HCT116 (cell line): ENCODE measurements at regions not wholly inside any gene's neighbourhood (a gene's known extent, or its start where the extent isn't known, plus 50 kb on each side); places are given as distances from the start of the nearest gene placed in this dataset.

Source experiments
- ATAC-seq: fragments of 200-7000 bp; cut with Tn5 transposase; 2 replicates; pipeline ENCODE4 v1.9.1; 2020; ENCODE audit warnings: mild to moderate bottlenecking, moderate library complexity
- BruUV-seq: library from RNA; stranded (reverse); fragments of 400-500 nt; replicated peaks from 2 replicates; lab custom pipeline; 2021; lab: Mats Ljungman, UMichigan
- CTCF ChIA-PET: fragments of 300-600 bp; sonication (Branson Sonifier 250); formaldehyde crosslinking; loops from one replicate; lab custom pipeline; 2021; ENCODE audit warnings: antibody characterized with exemption; lab: Charles Lee
- POLR2A ChIA-PET: fragments of 300-600, 350-600 bp; sonication (Branson Sonifier 250); formaldehyde crosslinking; loops from one replicate; lab custom pipeline; 2021; ENCODE audit warnings: antibody characterized with exemption; lab: Charles Lee
- RAD21 ChIA-PET, 2 experiments: fragments of 300-600 bp; sonication (Branson Sonifier 250); formaldehyde crosslinking; loops; one replicate each; lab custom pipeline; 2023; ENCODE audit warnings: low total read pairs in 2 of 2; ENCODE audit not compliant: uncharacterized antibody in 2 of 2, unreplicated experiment in 2 of 2, low non-redundant PET in 1 of 2; lab: Charles Lee
- DNase-seq: peaks from one replicate; pipeline ENCODE4 v3.0.0-alpha.2; 2010; ENCODE audit warnings: low read depth, low spot score
- H2AFZ ChIP-seq: fragments of 200-600 bp; shearing (Covaris generic), sonication (generic); 2 replicates; pipeline ENCODE4 v1.6.1; 2017; ENCODE audit warnings: low read depth, mixed run types, mixed read lengths, antibody characterized with exemption, low read length; ENCODE audit not compliant: poor library complexity, severe bottlenecking
- H3K27ac ChIP-seq: 2 replicates; pipeline ENCODE4 v1.5.1; 2012; ENCODE audit warnings: low read depth, low read length
- H3K27me3 ChIP-seq: fragments of 200-600 bp; sonication (generic); 2 replicates; pipeline ENCODE4 v1.6.1; 2016; ENCODE audit warnings: mixed run types, low read length, mixed read lengths; ENCODE audit not compliant: insufficient read depth
- H3K36me3 ChIP-seq, 2 experiments: fragments of 200-500 bp in 1 of 2; fragments of 200-600 bp in 1 of 2; sonication (Bioruptor generic) in 1 of 2; sonication (generic) in 1 of 2; 2 replicates each; pipeline versions ENCODE4 v1.5.1 to v1.6.1; 2014 to 2016; ENCODE audit warnings: low read length in 2 of 2, inconsistent platforms in 1 of 2, mixed read lengths in 1 of 2, mixed run types in 1 of 2; ENCODE audit not compliant: insufficient read depth in 2 of 2, control insufficient read depth in 1 of 2
- H3K4me1 ChIP-seq, 2 experiments: fragments of 200-600 bp in 1 of 2; sonication (generic) in 1 of 2; 2 replicates each; pipeline versions ENCODE4 v1.5.1 to v1.6.1; 2012 to 2017; ENCODE audit warnings: low read length in 2 of 2, inconsistent platforms in 1 of 2, mild to moderate bottlenecking in 1 of 2, mixed read lengths in 1 of 2, mixed run types in 1 of 2, moderate library complexity in 1 of 2; ENCODE audit not compliant: insufficient read depth in 2 of 2, control insufficient read depth in 1 of 2
- H3K4me2 ChIP-seq: fragments of 200-600 bp; sonication (generic); 2 replicates; pipeline ENCODE4 v1.6.1; 2017; ENCODE audit warnings: mixed run types, low read length, mixed read lengths
- H3K4me3 ChIP-seq, 2 experiments: fragments of 200-600 bp in 1 of 2; sonication (generic) in 1 of 2; replicated peaks in 1 of 2; 2 replicates each; pipeline ENCODE4 v1.5.1; 2011 to 2016; ENCODE audit warnings: low read length in 2 of 2, control low read depth in 1 of 2, low read depth in 1 of 2, mild to moderate bottlenecking in 1 of 2, mixed read lengths in 1 of 2, mixed run types in 1 of 2
- H3K79me2 ChIP-seq: fragments of 200-600 bp; sonication (generic); 2 replicates; pipeline ENCODE4 v1.6.1; 2017; ENCODE audit warnings: mild to moderate bottlenecking, mixed run types, low read length, moderate library complexity, mixed read lengths; ENCODE audit not compliant: insufficient read depth
- H3K9ac ChIP-seq: fragments of 200-600 bp; sonication (generic); 2 replicates; pipeline ENCODE4 v1.6.1; 2016; ENCODE audit warnings: low read length, mixed read lengths
- H3K9me2 ChIP-seq: fragments of 200-600 bp; sonication (generic), shearing (Covaris generic); 2 replicates; pipeline ENCODE4 v1.6.1; 2017; ENCODE audit warnings: mixed run types, mild to moderate bottlenecking, moderate library complexity; ENCODE audit not compliant: insufficient read depth
- H3K9me3 ChIP-seq, 2 experiments: fragments of 200-500 bp in 1 of 2; fragments of 200-600 bp in 1 of 2; sonication (Bioruptor generic) in 1 of 2; sonication (generic) in 1 of 2; 2 replicates each; pipeline ENCODE4 v1.6.1; 2014 to 2017; ENCODE audit warnings: low read length in 2 of 2, mixed read lengths in 2 of 2, inconsistent platforms in 1 of 2, low read depth in 1 of 2, mild to moderate bottlenecking in 1 of 2, mixed run types in 1 of 2, moderate library complexity in 1 of 2; ENCODE audit not compliant: control insufficient read depth in 1 of 2, insufficient read depth in 1 of 2
- H4K20me1 ChIP-seq: fragments of 200-600 bp; sonication (generic), shearing (Covaris generic); 2 replicates; pipeline ENCODE4 v1.6.1; 2017; ENCODE audit warnings: mixed run types, mild to moderate bottlenecking, moderate library complexity; ENCODE audit not compliant: insufficient read depth
- CEBPB ChIP-seq: IDR thresholded peaks from 2 replicates; pipeline ENCODE4 v1.6.1; 2012; ENCODE audit warnings: low read depth
- EZH2 ChIP-seq: fragments of 200-600 bp; sonication (generic); IDR thresholded peaks from 2 replicates; pipeline ENCODE4 v1.6.1; 2017; ENCODE audit warnings: antibody characterized with exemption, mixed run types
- EZH2phosphoT487 ChIP-seq: fragments of 200-600 bp; IDR thresholded peaks from 2 replicates; pipeline ENCODE4 v1.6.1; 2018; ENCODE audit warnings: antibody characterized with exemption, borderline replicate concordance
- JUND ChIP-seq: IDR thresholded peaks from 2 replicates; pipeline ENCODE4 v1.6.1; 2012
- SIN3A ChIP-seq: IDR thresholded peaks from 2 replicates; pipeline ENCODE4 v1.6.1; 2012; ENCODE audit warnings: low read depth
- SRF ChIP-seq: IDR thresholded peaks from 2 replicates; pipeline ENCODE4 v1.6.1; 2012; ENCODE audit warnings: low read depth
- YY1 ChIP-seq: IDR thresholded peaks from 2 replicates; pipeline ENCODE4 v1.6.1; 2011; ENCODE audit warnings: low read length, low read depth, moderate library complexity, mild to moderate bottlenecking; ENCODE audit not compliant: insufficient replicate concordance; ENCODE audit errors: extremely low read depth
- ZBTB33 ChIP-seq: IDR thresholded peaks from 2 replicates; pipeline ENCODE4 v1.6.1; 2011; ENCODE audit warnings: mild to moderate bottlenecking, low read length, moderate library complexity; ENCODE audit not compliant: insufficient replicate concordance; ENCODE audit errors: extremely low read depth
- ZFX ChIP-seq: fragments of 450-650 bp; IDR thresholded peaks from 2 replicates; pipeline ENCODE4 v1.6.1; 2017
- intact Hi-C: fragments of 100-400 bp; cut with micrococcal nuclease; formaldehyde crosslinking; loops from 2 replicates; pipeline ENCODE4 v1.10.0; 2022

GRCh38 chr6:47096211-47096895 lies 54.2 kb upstream of the ADGRF1 start:
- no peaks in the 10 kb centered on the region for H3K27me3 ChIP-seq
- no peak overlapping the region for H3K4me2 ChIP-seq
- H4K20me1 ChIP-seq: no peaks in the 10 kb centered on the region
- intact Hi-C loops: loop anchor here (5.0 kb wide), 2 partner anchors 151 to 316 kb away; no protein-coding TSS in a partner anchor
- ChIA-PET CTCF (interaction anchor here (1.5 to 2.4 kb wide), 2 partner anchors 12 to 154 kb away, joined by 3 to 9 read pairs; no protein-coding TSS in a partner anchor), RAD21 (no interaction called here), POLR2A (no interaction called here)
- peaks cover 8 to 12% of the 10 kb centered on the region in 2 experiments; a peak in 3 of 4 replicates for H3K4me1 ChIP-seq
- no TSS peak for BruUV-seq
- DNase-seq: no peak
- H3K36me3 ChIP-seq: no peaks in the 10 kb centered on the region
- TF ChIP-seq SRF (no peak), JUND (no peak), EZH2 (no peak), CEBPB (no peak), ZFX (no peak), SIN3A (no peak), EZH2phosphoT487 (no peak), YY1 (no peak), ZBTB33 (no peak)
- H2AFZ ChIP-seq: no peak overlapping the region
- ATAC-seq: no peak
- no peak overlapping the region for H3K9ac ChIP-seq
- no peaks in the 10 kb centered on the region for H3K9me2 ChIP-seq
- no peaks in the 10 kb centered on the region for H3K79me2 ChIP-seq
- no peaks in the 10 kb centered on the region for H3K9me3 ChIP-seq
- H3K4me3 ChIP-seq: no peak overlapping the region
- H3K27ac ChIP-seq: no peak overlapping the region
